Left lobe of liver (tissue), 2 donors: ENCODE measurements at regions not wholly inside any gene's neighbourhood (a gene's known extent, or its start where the extent isn't known, plus 50 kb on each side); places are given as distances from the start of the nearest gene placed in this dataset.
"Not testable (repeated sequence)": the region's sequence is repeated elsewhere in the genome, so short reads cannot be mapped to it uniquely, and the experiment has no call there.

Experiments
- ATAC-seq: fragments of 200-7000 bp; cut with Tn5 transposase; one replicate; pipeline ENCODE4 v1.9.1; 2020; ENCODE audit warnings: mild to moderate bottlenecking, moderate library complexity
- DNase-seq: peaks from one replicate; pipeline ENCODE4 v3.0.0-alpha.2; 2020; ENCODE audit warnings: low spot score
- donor health status: DM: no; HTN: no; CAD: no; lungs with moderate emphysema.
- donor health status: DM: no; HTN: yes; CAD: no.

GRCh38 chr6:81875782-81876293 is 123.4 kb upstream of the TENT5A start:
- no peak for DNase-seq
- ATAC-seq = no peak

GRCh38 chr6:81869749-81870508 is 117.4 kb upstream of the TENT5A start:
- DNase-seq, ATAC-seq: not testable (repeated sequence)

- no peak for DNase-seq
- no peak for ATAC-seq
These were observed 113.2 kb upstream of the TENT5A start for GRCh38 chr6:81865712-81866111.

- ATAC-seq (no peak), DNase-seq (no peak)
These were observed 111.6 kb upstream of the TENT5A start for GRCh38 chr6:81864124-81864523.

GRCh38 chr6:81863123-81863522 is 110.6 kb upstream of the TENT5A start:
- DNase-seq = no peak
- no peak for ATAC-seq

GRCh38 chr6:81861281-81861680 is 108.8 kb upstream of the TENT5A start:
- ATAC-seq (no peak), DNase-seq (no peak)

- ATAC-seq (no peak), DNase-seq (no peak)
These were observed 107.4 kb upstream of the TENT5A start for GRCh38 chr6:81859884-81860283.

- ATAC-seq (no peak), DNase-seq (no peak)
These were observed 105.3 kb upstream of the TENT5A start for GRCh38 chr6:81857812-81858211.

- no peak for ATAC-seq
- DNase-seq = no peak
These were observed 104.4 kb upstream of the TENT5A start for GRCh38 chr6:81856872-81857271.

- DNase-seq (no peak), ATAC-seq (no peak)
These were observed 102.0 kb upstream of the TENT5A start for GRCh38 chr6:81854474-81854873.

- no peak for ATAC-seq
- DNase-seq = no peak
These were observed 101.5 kb upstream of the TENT5A start for GRCh38 chr6:81853975-81854374.

- DNase-seq = no peak
- ATAC-seq = no peak
These were observed 96.8 kb upstream of the TENT5A start for GRCh38 chr6:81849248-81849647.

- no peak for ATAC-seq
- no peak for DNase-seq
These were observed 95.4 kb upstream of the TENT5A start for GRCh38 chr6:81847866-81848265.

- ATAC-seq = no peak
These were observed 92.2 kb upstream of the TENT5A start for GRCh38 chr6:81844686-81845085.

GRCh38 chr6:81843302-81843701 is 90.8 kb upstream of the TENT5A start:
- ATAC-seq = no peak
- DNase-seq = no peak

More at GRCh38 chr6:81844686-81845085, 92.2 kb upstream of the TENT5A start:
- no peak for DNase-seq

GRCh38 chr6:81842254-81842653 is 89.8 kb upstream of the TENT5A start:
- DNase-seq = peak; percentile 63
- ATAC-seq = peak; percentile 99

GRCh38 chr6:81838724-81839426 is 86.4 kb upstream of the TENT5A start:
- ATAC-seq (no peak), DNase-seq (no peak)

- ATAC-seq (peak; percentile 17), DNase-seq (no peak)
These were observed 85.5 kb upstream of the TENT5A start for GRCh38 chr6:81838031-81838430.

- peak; percentile 45 for ATAC-seq
- DNase-seq = no peak
These were observed 81.7 kb upstream of the TENT5A start for GRCh38 chr6:81834141-81834681.

- no peak for ATAC-seq
- DNase-seq = no peak
These were observed 79.8 kb upstream of the TENT5A start for GRCh38 chr6:81832304-81832703.

GRCh38 chr6:81831274-81831673 is 78.8 kb upstream of the TENT5A start:
- DNase-seq = peak; percentile 65

GRCh38 chr6:81826784-81827183 is 74.3 kb upstream of the TENT5A start:
- no peak for ATAC-seq

More at GRCh38 chr6:81831274-81831673, 78.8 kb upstream of the TENT5A start:
- peak; percentile 96 for ATAC-seq

More at GRCh38 chr6:81826784-81827183, 74.3 kb upstream of the TENT5A start:
- no peak for DNase-seq
